RWPE1 (cell line): ENCODE measurements at regions not wholly inside any gene's neighbourhood (a gene's known extent, or its start where the extent isn't known, plus 50 kb on each side); places are given as distances from the start of the nearest gene placed in this dataset.
"Not testable (repeated sequence)": the region's sequence is repeated elsewhere in the genome, so short reads cannot be mapped to it uniquely, and the experiment has no call there.

Source experiments
- CTCF ChIA-PET: fragments of 350-600 bp; sonication (Branson Sonifier 250); formaldehyde crosslinking; extraction: SDS; loops from one replicate; lab custom pipeline; 2021; lab: Yijun Ruan, JAX
- POLR2A ChIA-PET: fragments of 400-600 bp; formaldehyde crosslinking; extraction: SDS; loops from one replicate; lab custom pipeline; 2020; ENCODE audit warnings: antibody characterized with exemption; ENCODE audit not compliant: low non-redundant PET; lab: Yijun Ruan, JAX
- DNase-seq: peaks from one replicate; pipeline ENCODE4 v3.0.0; 2012; ENCODE audit warnings: low spot score
- H3K27ac ChIP-seq: fragments of 450-650 bp; 2 replicates; pipeline ENCODE4 v1.5.1; 2017
- CTCF ChIP-seq: fragments of 450-650 bp; conservative IDR thresholded peaks from 2 replicates; pipeline ENCODE4 v1.5.1; 2017; ENCODE audit warnings: low read depth, mild to moderate bottlenecking

DNA sequence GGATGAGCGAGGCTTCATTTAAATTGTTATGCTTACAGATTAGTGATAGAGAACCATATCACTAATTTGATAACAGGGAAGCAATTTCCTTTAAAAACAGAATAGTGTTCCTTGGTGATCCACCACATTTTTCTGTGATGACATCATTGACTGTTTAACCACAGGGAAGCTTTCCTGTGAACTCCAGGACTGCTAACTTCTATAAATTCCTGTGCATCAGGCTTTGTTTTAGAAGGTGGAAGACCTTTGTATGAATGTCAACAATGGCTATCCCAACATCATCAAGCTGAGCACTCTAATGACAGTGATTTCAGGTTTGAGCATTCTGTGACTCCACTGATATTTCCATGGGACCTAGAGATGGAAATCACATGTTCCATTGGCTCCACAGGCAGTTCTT is 177.1 kb downstream of the RMST start:
- peak; percentile 5 for DNase-seq
- no peak overlapping the region for H3K27ac ChIP-seq
- no peak for TF ChIP-seq CTCF
- CTCF ChIA-PET: no interaction called here
- POLR2A ChIA-PET: no interaction called here

GRCh38 chr12:97640826-97641225 is 178.2 kb downstream of the RMST start:
- ChIA-PET CTCF (no interaction called here), POLR2A (no interaction called here)
- no peak for DNase-seq
- H3K27ac ChIP-seq: no peak overlapping the region
- no peak for TF ChIP-seq CTCF

DNA sequence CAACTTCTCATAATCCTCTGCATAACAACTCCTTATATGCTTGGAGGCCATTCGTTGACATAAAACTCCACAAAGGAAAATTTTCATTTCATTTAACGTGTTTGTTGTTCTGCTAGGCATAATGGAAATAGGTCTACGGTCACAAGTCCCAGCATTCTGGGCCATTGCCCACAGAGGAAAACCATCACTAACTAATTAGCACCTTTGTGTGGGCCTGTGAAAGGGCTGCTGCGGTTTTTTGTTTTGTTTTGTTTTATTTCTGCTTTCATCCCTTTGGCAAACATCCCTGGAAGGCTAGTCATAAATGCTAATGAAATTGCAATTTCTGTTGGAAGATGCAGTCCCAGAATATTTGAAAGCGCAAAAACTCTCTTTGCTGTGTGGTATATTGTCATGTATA is 180.3 kb downstream of the RMST start:
- no peak overlapping the region for H3K27ac ChIP-seq
- CTCF ChIA-PET: no interaction called here
- no peak for DNase-seq
- TF ChIP-seq CTCF: no peak
- POLR2A ChIA-PET: no interaction called here

- CTCF ChIA-PET: interaction anchor here (0.6 kb wide), 1 partner anchor 752 kb away, joined by 5 read pairs; no protein-coding TSS in a partner anchor
- H3K27ac ChIP-seq: no peak overlapping the region
- POLR2A ChIA-PET: no interaction called here
Measured at GRCh38 chr12:97643924-97644323, 181.3 kb downstream of the RMST start.

DNA sequence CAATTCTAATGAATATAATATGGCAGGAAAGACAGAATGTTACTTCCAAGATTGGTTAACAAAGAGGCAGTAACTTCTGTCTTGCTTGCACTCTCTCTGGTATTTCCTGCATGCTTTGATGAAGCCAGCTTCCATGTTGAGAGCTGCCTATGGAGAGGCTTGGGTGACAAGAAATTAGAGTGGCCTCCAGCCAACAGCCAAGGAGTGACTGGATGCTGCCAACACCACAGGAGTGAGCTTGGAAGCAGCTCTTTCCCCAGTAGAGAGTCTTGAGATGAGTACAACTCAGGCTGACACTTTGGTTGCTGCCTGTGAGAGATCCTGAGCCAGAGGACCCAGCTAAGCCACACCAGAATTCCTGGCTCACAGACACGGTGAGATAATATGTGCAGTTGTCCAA is 183.1 kb downstream of the RMST start:
- DNase-seq: no peak
- ChIA-PET POLR2A (no interaction called here), CTCF (no interaction called here)
- H3K27ac ChIP-seq: no peak overlapping the region
- no peak for TF ChIP-seq CTCF

More at GRCh38 chr12:97643924-97644323, 181.3 kb downstream of the RMST start:
- no peak for DNase-seq
- no peak for TF ChIP-seq CTCF

DNA sequence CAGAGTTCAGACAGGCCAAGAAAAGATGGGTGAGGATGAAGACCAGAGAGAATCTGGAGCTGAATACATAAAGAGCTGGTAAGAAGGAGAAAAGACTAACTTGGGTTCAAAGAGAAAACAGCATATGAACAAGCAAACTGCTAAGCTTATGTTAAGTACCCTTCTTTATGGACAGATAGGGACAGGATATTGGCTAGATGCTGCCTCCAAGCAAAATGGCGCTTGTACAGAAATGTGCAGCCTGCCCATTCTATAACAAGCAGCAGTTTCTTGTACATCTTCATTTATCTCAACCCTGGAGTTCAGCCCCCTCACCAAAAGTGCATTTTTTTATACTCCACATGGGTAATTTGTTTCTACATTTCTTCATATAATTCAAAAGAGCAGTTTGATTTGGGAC is 184.5 kb downstream of the RMST start:
- CTCF ChIA-PET: no interaction called here
- H3K27ac ChIP-seq: no peak overlapping the region
- no peak for TF ChIP-seq CTCF
- no peak for DNase-seq
- POLR2A ChIA-PET: no interaction called here

DNA sequence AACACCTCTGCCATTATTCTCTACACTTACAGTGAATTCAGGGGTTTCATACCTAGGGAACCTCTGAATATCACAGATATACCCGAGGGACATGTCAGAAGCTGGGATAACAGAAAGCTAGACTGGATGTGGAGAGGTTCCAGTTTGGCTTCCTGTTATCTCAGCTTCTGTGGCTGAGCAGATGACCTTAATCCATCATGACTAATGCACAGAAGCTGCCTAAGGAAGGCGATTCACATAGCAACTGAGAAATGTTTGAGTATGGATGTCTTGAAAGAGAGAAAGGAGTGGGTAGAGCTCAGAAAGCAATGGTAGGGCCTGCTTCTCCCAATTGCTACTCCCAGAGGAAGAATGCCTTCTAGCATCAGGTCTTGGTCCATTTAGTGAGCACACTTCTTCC is 187.6 kb downstream of the RMST start:
- CTCF ChIA-PET: no interaction called here
- POLR2A ChIA-PET: no interaction called here

DNA sequence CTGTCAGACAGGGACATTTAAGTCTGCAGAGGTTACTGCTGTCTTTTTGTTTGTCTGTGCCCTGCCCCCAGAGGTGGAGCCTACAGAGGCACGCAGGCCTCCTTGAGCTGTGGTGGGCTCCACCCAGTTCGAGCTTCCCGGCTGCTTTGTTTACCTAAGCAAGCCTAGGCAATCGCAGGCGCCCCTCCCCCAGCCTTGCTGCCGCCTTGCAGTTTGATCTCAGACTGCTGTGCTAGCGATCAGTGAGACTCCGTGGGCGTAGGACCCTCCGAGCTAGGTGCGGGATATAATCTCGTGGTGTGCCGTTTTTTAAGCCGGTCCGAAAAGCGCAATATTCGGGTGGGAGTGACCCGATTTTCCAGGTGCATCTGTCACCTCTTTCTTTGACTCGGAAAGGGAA is 193.9 kb downstream of the RMST start:
- CTCF ChIA-PET, POLR2A ChIA-PET, DNase-seq, H3K27ac ChIP-seq: not testable (repeated sequence)

More for the DNA sequence above, 187.6 kb downstream of the RMST start:
- no peak for TF ChIP-seq CTCF
- H3K27ac ChIP-seq: no peak overlapping the region
- DNase-seq: peak; percentile 4
